ENCODE measurements at regions not wholly inside any gene's neighbourhood (a gene's known extent, or its start where the extent isn't known, plus 50 kb on each side); places are given as distances from the start of the nearest gene placed in this dataset.
"Not testable (repeated sequence)": the region's sequence is repeated elsewhere in the genome, so short reads cannot be mapped to it uniquely, and the experiment has no call there.

- no peak for FAIRE-seq
Observed at GRCh38 chr12:18794000-18794399, 56.1 kb downstream of the CAPZA3 start.

- no peak for FAIRE-seq
Observed at GRCh38 chr12:18797604-18798003, 59.7 kb downstream of the CAPZA3 start.

- no peak for FAIRE-seq
Observed at GRCh38 chr12:18798535-18799361, 60.8 kb downstream of the CAPZA3 start.

GRCh38 chr12:18799561-18799960 lies 61.6 kb downstream of the CAPZA3 start:
- FAIRE-seq = no peak

- FAIRE-seq = no peak
Observed at GRCh38 chr12:18805516-18806248, 67.8 kb downstream of the CAPZA3 start.

- no peak for FAIRE-seq
Observed at GRCh38 chr12:18807714-18808113, 69.8 kb downstream of the CAPZA3 start.

GRCh38 chr12:18808221-18808620 lies 70.3 kb downstream of the CAPZA3 start:
- no peak for FAIRE-seq

- FAIRE-seq = no peak
Observed at GRCh38 chr12:18810537-18811253, 72.8 kb downstream of the CAPZA3 start.

- FAIRE-seq = no peak
Observed at GRCh38 chr12:18811273-18811672, 73.4 kb downstream of the CAPZA3 start.

- FAIRE-seq = no peak
Observed at GRCh38 chr12:18813753-18814152, 75.8 kb downstream of the CAPZA3 start.

- FAIRE-seq = no peak
Observed at GRCh38 chr12:18818579-18819268, 80.8 kb downstream of the CAPZA3 start.

GRCh38 chr12:18819484-18819883 lies 81.6 kb downstream of the CAPZA3 start:
- no peak for FAIRE-seq

- FAIRE-seq = no peak
Observed at GRCh38 chr12:18823461-18823860, 85.5 kb downstream of the CAPZA3 start.

GRCh38 chr12:18824287-18824686 lies 86.4 kb downstream of the CAPZA3 start:
- no peak for FAIRE-seq

GRCh38 chr12:18825138-18825537 lies 87.2 kb downstream of the CAPZA3 start:
- FAIRE-seq = no peak

- no peak for FAIRE-seq
Observed at GRCh38 chr12:18827913-18828312, 90.0 kb downstream of the CAPZA3 start.

GRCh38 chr12:18828483-18828882 lies 90.6 kb downstream of the CAPZA3 start:
- no peak for FAIRE-seq

GRCh38 chr12:18828987-18829386 lies 91.1 kb downstream of the CAPZA3 start:
- no peak for FAIRE-seq

- not testable (repeated sequence) for FAIRE-seq
Observed at GRCh38 chr12:18832932-18833331, 95.0 kb downstream of the CAPZA3 start.

GRCh38 chr12:18837025-18837424 lies 99.1 kb downstream of the CAPZA3 start:
- FAIRE-seq = no peak

- no peak for FAIRE-seq
Observed at GRCh38 chr12:18837505-18837904, 99.6 kb downstream of the CAPZA3 start.

GRCh38 chr12:18840997-18841396 lies 103.1 kb downstream of the CAPZA3 start:
- FAIRE-seq = not testable (repeated sequence)

GRCh38 chr12:18849080-18849479 lies 111.2 kb downstream of the CAPZA3 start:
- FAIRE-seq = no peak
